Astrocyte (in vitro differentiated cells and primary cell): ENCODE measurements at regions not wholly inside any gene's neighbourhood (a gene's known extent, or its start where the extent isn't known, plus 50 kb on each side); places are given as distances from the start of the nearest gene placed in this dataset.

Experiments used
- DNase-seq: peaks from one replicate; pipeline ENCODE4 v3.0.0-alpha.2; 2010; ENCODE audit warnings: low read depth
- FAIRE-seq: peaks from 2 replicates; lab custom pipeline; 2011; peaks lifted over from hg19 to GRCh38; lab: Jason Lieb, UNC
- H2AFZ ChIP-seq: 2 replicates; pipeline ENCODE4 v1.6.0; 2012; ENCODE audit warnings: low read depth, low read length, inconsistent platforms
- H3K27ac ChIP-seq: 2 replicates; pipeline ENCODE4 v1.5.1; 2011; ENCODE audit warnings: low read depth, low read length, inconsistent platforms
- H3K27me3 ChIP-seq: 2 replicates; pipeline ENCODE4 v1.6.0; 2011; ENCODE audit warnings: low read length, inconsistent platforms; ENCODE audit not compliant: insufficient read depth
- H3K36me3 ChIP-seq: 2 replicates; pipeline ENCODE4 v1.5.1; 2011; ENCODE audit warnings: low read length, inconsistent platforms; ENCODE audit not compliant: insufficient read depth
- H3K4me1 ChIP-seq: 2 replicates; pipeline ENCODE4 v1.5.1; 2011; ENCODE audit warnings: low read length, inconsistent platforms; ENCODE audit not compliant: insufficient read depth
- H3K4me2 ChIP-seq: 2 replicates; pipeline ENCODE4 v1.6.0; 2012; ENCODE audit warnings: low read length, inconsistent platforms
- H3K4me3 ChIP-seq: 2 replicates; pipeline ENCODE4 v1.5.1; 2011; ENCODE audit warnings: low read depth, mild to moderate bottlenecking, low read length, inconsistent platforms; ENCODE audit not compliant: insufficient read depth
- H3K79me2 ChIP-seq: 2 replicates; pipeline ENCODE4 v1.6.0; 2012; ENCODE audit warnings: mild to moderate bottlenecking, low read length, inconsistent platforms; ENCODE audit not compliant: insufficient read depth
- H3K9ac ChIP-seq: 2 replicates; pipeline ENCODE4 v1.6.0; 2012; ENCODE audit warnings: mild to moderate bottlenecking, low read length, inconsistent platforms
- H3K9me3 ChIP-seq: 2 replicates; pipeline ENCODE4 v1.5.1; 2012; ENCODE audit warnings: low read depth, mild to moderate bottlenecking, low read length, inconsistent platforms; ENCODE audit not compliant: insufficient read depth
- H4K20me1 ChIP-seq: 2 replicates; pipeline ENCODE4 v1.6.0; 2012; ENCODE audit warnings: low read length, inconsistent platforms; ENCODE audit not compliant: insufficient read depth
- H3K27ac Mint-ChIP-seq: one replicate; pipeline ENCODE4 v1.8.0; 2021; ENCODE audit warnings: mild to moderate bottlenecking, mixed read lengths; ENCODE audit not compliant: unreplicated experiment
- H3K27me3 Mint-ChIP-seq: one replicate; pipeline ENCODE4 v1.8.0; 2021; ENCODE audit warnings: low read depth, mixed read lengths; ENCODE audit not compliant: unreplicated experiment
- H3K36me3 Mint-ChIP-seq: one replicate; pipeline ENCODE4 v1.8.0; 2021; ENCODE audit warnings: low read depth, mixed read lengths; ENCODE audit not compliant: unreplicated experiment
- H3K4me1 Mint-ChIP-seq: one replicate; pipeline ENCODE4 v1.8.0; 2021; ENCODE audit warnings: low read depth, mixed read lengths; ENCODE audit not compliant: unreplicated experiment
- H3K4me3 Mint-ChIP-seq: one replicate; pipeline ENCODE4 v1.8.0; 2021; ENCODE audit warnings: mild to moderate bottlenecking, moderate library complexity, mixed read lengths; ENCODE audit not compliant: unreplicated experiment
- H3K9me3 Mint-ChIP-seq: one replicate; pipeline ENCODE4 v1.8.0; 2021; ENCODE audit warnings: mild to moderate bottlenecking, mixed read lengths; ENCODE audit not compliant: unreplicated experiment
- EZH2 ChIP-seq: IDR thresholded peaks from 2 replicates; pipeline ENCODE4 v1.6.1; 2012; ENCODE audit warnings: mild to moderate bottlenecking, low read length, inconsistent platforms; ENCODE audit not compliant: insufficient read depth
- TF ChIP-seq, protein P1 (sequence below): IDR thresholded peaks from 2 replicates; pipeline ENCODE4 v1.5.1; 2011; ENCODE audit warnings: low read depth, mild to moderate bottlenecking, inconsistent platforms, low read length, moderate library complexity; ENCODE audit not compliant: insufficient read depth

DNA sequence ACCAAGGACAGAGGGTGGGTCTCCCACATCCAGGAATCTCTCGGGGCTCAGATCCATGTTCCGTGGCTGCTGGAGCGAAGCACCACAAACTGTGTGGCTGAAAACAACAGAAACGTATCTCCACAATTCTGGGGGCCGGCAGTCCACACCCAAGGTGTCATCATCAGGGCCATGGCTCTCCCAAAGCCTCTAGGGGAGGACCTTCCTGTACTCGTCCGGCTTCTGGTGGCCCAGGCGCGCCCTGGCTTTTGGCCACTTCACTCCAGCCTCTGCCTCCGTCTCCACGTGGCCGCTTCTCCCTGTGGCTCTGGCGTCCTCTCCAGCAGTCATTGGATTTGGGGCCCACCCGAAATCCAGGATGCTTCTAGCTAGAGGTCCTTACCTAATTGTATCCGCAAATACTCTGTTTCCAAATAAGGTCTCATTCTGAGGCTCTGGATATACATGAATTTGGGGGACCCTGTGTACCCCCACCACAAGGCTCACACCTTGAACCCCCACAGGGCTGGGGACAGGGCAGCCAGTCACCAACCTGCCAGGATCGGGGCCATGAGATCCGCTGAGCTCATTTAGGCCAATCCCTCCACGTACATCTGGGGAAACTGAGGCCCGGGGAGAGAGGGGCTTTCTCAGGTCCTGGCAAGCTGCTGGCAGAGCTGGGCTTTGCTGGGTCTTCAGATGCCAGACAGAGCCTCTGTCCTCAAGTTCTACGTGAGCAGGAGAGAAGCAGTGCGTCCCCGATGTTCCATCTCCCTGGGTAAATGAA, 158.2 kb downstream of the OLFM1 start:
- H3K9me3 ChIP-seq = no peaks in the 10 kb centered on the region
- no peak overlapping the region for H2AFZ ChIP-seq
- no peak overlapping the region for H3K4me2 ChIP-seq
- H3K27ac ChIP-seq = no peak overlapping the region
- H3K9ac ChIP-seq = no peak overlapping the region
- H3K4me3 Mint-ChIP-seq = no peak overlapping the region
- no peaks in the 10 kb centered on the region for H3K4me1 ChIP-seq
- H3K4me3 ChIP-seq = no peak overlapping the region
- H4K20me1 ChIP-seq = no peaks in the 10 kb centered on the region
- H3K27me3 Mint-ChIP-seq = peaks cover 50% of the 10 kb centered on the region
- H3K4me1 Mint-ChIP-seq = no peaks in the 10 kb centered on the region
- TF ChIP-seq, protein P1, sequence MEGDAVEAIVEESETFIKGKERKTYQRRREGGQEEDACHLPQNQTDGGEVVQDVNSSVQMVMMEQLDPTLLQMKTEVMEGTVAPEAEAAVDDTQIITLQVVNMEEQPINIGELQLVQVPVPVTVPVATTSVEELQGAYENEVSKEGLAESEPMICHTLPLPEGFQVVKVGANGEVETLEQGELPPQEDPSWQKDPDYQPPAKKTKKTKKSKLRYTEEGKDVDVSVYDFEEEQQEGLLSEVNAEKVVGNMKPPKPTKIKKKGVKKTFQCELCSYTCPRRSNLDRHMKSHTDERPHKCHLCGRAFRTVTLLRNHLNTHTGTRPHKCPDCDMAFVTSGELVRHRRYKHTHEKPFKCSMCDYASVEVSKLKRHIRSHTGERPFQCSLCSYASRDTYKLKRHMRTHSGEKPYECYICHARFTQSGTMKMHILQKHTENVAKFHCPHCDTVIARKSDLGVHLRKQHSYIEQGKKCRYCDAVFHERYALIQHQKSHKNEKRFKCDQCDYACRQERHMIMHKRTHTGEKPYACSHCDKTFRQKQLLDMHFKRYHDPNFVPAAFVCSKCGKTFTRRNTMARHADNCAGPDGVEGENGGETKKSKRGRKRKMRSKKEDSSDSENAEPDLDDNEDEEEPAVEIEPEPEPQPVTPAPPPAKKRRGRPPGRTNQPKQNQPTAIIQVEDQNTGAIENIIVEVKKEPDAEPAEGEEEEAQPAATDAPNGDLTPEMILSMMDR = no peak
- TF ChIP-seq EZH2 = no peak
- no peaks in the 10 kb centered on the region for H3K27me3 ChIP-seq
- DNase-seq = no peak
- FAIRE-seq = no peak
- H3K36me3 Mint-ChIP-seq = no peaks in the 10 kb centered on the region
- no peaks in the 10 kb centered on the region for H3K36me3 ChIP-seq
- H3K79me2 ChIP-seq = no peaks in the 10 kb centered on the region
- peak overlapping the region; percentile 26 for H3K27ac Mint-ChIP-seq
- H3K9me3 Mint-ChIP-seq = no peaks in the 10 kb centered on the region

DNA sequence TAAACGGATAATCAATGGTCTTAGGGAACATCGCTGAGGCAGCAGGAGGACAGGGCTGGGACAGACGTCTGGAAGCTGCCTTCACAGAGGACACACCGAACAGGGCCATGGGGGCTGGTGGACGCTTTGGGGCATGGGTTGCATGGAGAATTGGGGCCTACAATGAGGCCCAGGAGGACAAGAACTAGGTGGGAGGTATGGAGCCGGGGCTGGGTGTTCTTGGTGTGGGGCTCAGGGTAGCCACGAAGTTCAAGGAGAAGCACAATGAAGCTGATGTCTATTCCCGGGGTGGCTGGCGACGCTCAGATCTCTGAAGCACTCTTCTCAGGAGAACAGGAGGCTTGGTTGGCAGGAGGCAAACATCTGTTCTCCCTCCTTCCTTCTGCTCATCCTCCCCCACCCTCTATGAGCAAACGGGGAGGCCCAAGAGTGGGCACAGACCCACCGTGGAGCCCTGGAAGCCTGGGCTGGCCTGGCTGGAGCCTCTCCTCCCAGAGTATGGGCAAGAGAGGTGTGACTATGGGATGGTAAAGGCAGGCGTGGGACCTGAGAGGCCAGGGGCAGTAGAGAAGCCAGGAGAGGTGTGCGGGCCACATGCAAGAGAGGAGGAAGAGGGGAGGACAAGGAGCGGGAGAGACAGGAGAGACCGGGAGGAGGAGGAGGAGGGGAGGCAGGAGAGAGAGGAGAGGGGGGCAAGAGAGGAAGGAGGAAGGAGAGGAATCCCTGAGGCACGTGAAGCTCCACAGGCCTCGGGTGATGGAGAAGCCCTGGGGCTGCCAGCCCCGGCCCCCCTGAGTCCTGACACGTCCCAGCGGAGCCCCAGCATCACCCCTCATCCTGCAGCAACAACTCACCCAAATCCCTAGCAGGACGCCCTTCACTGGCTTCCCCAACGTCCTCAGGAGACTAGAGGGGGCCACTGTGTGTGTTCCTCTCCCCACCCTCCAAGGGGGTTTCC, 159.1 kb downstream of the OLFM1 start:
- TF ChIP-seq, protein P1 = no peak
- no peak for TF ChIP-seq EZH2
- no peak overlapping the region for H3K9ac ChIP-seq
- H3K27ac ChIP-seq = no peak overlapping the region
- Mint-ChIP-seq H3K9me3 (no peaks in the 10 kb centered on the region), H3K27me3 (peaks cover 44% of the 10 kb centered on the region), H3K36me3 (no peaks in the 10 kb centered on the region), H3K27ac (no peak overlapping the region), H3K4me3 (no peak overlapping the region), H3K4me1 (no peaks in the 10 kb centered on the region)
- FAIRE-seq (no peak), DNase-seq (no peak)
- H3K27me3 ChIP-seq = no peaks in the 10 kb centered on the region
- no peaks in the 10 kb centered on the region for H3K36me3 ChIP-seq
- no peaks in the 10 kb centered on the region for H4K20me1 ChIP-seq
- no peak overlapping the region for H3K4me3 ChIP-seq
- no peaks in the 10 kb centered on the region for H3K4me1 ChIP-seq
- no peak overlapping the region for H3K4me2 ChIP-seq
- no peak overlapping the region for H2AFZ ChIP-seq
- H3K79me2 ChIP-seq = no peaks in the 10 kb centered on the region
- no peaks in the 10 kb centered on the region for H3K9me3 ChIP-seq
